BE2C (cell line): ENCODE measurements at regions not wholly inside any gene's neighbourhood (a gene's known extent, or its start where the extent isn't known, plus 50 kb on each side); places are given as distances from the start of the nearest gene placed in this dataset.

Source experiments
- DNase-seq: peaks from one replicate; pipeline ENCODE4 v3.0.0-alpha.2; 2020
- H3K27me3 ChIP-seq: fragments of 250-450 bp; sonication (Bioruptor Pico); 2 replicates; pipeline ENCODE4 v1.5.1; 2020; ENCODE audit warnings: mild to moderate bottlenecking
- H3K36me3 ChIP-seq: fragments of 250-450 bp; sonication (Bioruptor Pico); 2 replicates; pipeline ENCODE4 v1.5.1; 2020; ENCODE audit warnings: mild to moderate bottlenecking
- H3K4me1 ChIP-seq: fragments of 250-450 bp; sonication (Bioruptor Pico); 2 replicates; pipeline ENCODE4 v1.5.1; 2020
- H3K4me3 ChIP-seq: 2 replicates; pipeline ENCODE4 v1.5.1; 2011; ENCODE audit warnings: low read depth, low read length
- H3K9me3 ChIP-seq: fragments of 250-450 bp; sonication (Bioruptor Pico); 2 replicates; pipeline ENCODE4 v1.5.1; 2020
- TF ChIP-seq, protein P1 (sequence below): IDR thresholded peaks from 2 replicates; pipeline ENCODE4 v1.5.1; 2012; ENCODE audit warnings: mild to moderate bottlenecking, low read depth, low read length

DNA sequence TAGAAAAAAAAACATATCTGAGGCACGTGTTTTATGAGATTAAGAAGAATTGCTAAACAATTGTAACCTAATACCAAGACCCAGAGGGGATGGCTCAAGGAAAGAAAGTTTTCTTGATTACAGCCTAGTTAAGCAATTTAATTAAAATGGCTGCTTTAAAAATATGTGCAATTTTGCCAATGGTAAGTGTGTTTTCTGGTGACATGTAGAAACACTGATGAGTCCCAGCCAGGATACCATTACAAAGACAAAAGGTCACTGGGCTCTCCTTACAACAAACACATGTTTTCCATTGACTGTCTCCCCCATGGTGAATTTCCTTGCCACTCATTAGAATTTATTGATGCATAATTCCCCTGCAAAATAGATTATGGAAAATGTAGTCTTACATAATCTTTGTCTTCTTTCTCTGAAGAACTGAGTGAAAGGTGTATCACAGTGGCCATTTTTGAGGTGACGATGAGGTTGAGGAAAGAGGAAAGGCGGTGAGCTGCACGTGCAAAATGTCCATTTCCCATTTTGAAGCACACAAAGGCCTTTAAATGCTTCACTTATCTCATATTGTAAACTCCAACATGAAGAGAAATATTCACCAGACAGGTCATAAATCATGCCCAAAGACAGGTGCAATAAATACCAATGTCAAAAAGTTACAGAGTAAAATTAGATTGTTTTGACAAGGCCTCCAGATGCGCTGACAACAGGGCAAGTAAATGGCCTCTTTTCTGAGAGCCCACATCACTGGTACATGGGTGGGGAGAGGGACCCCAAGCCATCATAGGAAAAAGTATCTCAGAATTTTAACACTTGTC is 696.9 kb downstream of the KCNJ2 start:
- Histone ChIP-seq H3K9me3 (no peaks in the 10 kb centered on the region), H3K27me3 (no peaks in the 10 kb centered on the region), H3K36me3 (no peaks in the 10 kb centered on the region), H3K4me3 (no peak overlapping the region), H3K4me1 (no peaks in the 10 kb centered on the region; the same call in 1 of the 2 replicates)
- TF ChIP-seq, protein P1, sequence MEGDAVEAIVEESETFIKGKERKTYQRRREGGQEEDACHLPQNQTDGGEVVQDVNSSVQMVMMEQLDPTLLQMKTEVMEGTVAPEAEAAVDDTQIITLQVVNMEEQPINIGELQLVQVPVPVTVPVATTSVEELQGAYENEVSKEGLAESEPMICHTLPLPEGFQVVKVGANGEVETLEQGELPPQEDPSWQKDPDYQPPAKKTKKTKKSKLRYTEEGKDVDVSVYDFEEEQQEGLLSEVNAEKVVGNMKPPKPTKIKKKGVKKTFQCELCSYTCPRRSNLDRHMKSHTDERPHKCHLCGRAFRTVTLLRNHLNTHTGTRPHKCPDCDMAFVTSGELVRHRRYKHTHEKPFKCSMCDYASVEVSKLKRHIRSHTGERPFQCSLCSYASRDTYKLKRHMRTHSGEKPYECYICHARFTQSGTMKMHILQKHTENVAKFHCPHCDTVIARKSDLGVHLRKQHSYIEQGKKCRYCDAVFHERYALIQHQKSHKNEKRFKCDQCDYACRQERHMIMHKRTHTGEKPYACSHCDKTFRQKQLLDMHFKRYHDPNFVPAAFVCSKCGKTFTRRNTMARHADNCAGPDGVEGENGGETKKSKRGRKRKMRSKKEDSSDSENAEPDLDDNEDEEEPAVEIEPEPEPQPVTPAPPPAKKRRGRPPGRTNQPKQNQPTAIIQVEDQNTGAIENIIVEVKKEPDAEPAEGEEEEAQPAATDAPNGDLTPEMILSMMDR, result no peak
- DNase-seq, result no peak

- H3K9me3 ChIP-seq, result no peaks in the 10 kb centered on the region
- no peak for DNase-seq
- H3K36me3 ChIP-seq, result no peaks in the 10 kb centered on the region
- no peaks in the 10 kb centered on the region; the same call in 1 of the 2 replicates for H3K4me1 ChIP-seq
- no peaks in the 10 kb centered on the region for H3K27me3 ChIP-seq
- TF ChIP-seq, protein P1, result no peak
- no peak overlapping the region for H3K4me3 ChIP-seq
These were observed 698.8 kb downstream of the KCNJ2 start for GRCh38 chr17:70868149-70868548.

DNA sequence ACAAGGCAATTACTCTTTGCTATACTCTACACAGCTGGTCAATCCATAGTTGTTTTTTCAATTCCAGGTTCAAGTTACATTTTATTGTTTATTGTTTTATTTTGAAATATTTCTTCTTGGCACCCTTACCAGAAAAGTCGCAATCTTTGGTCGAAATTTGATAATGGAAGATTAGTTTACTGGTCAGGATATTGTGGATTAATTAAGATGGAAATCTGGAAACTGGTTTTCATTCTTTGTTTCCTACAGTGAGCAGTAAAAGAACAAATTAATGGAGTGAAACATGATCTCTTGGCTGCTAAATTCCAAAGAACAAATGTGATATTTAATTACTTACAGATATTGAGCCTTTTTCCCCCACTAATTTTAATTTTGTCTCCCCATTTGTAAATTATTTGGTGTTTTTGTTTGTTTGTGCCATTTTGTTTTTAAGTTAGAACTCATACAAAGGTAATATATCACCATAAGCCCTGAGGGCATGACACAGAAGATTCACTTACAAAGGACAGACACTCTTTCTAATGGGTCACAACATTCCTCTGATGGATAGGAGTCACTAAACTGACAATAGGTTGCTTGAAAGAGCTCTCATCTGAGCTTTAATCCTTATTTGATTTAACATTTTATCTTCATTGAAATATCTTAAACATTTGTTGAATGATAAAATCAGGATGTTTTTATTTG is 700.2 kb downstream of the KCNJ2 start:
- Histone ChIP-seq H3K9me3 (no peaks in the 10 kb centered on the region), H3K4me3 (no peak overlapping the region), H3K4me1 (no peaks in the 10 kb centered on the region; the same call in 1 of the 2 replicates), H3K36me3 (no peaks in the 10 kb centered on the region), H3K27me3 (no peaks in the 10 kb centered on the region)
- peak; percentile 9 for DNase-seq
- TF ChIP-seq, protein P1, result no peak

DNA sequence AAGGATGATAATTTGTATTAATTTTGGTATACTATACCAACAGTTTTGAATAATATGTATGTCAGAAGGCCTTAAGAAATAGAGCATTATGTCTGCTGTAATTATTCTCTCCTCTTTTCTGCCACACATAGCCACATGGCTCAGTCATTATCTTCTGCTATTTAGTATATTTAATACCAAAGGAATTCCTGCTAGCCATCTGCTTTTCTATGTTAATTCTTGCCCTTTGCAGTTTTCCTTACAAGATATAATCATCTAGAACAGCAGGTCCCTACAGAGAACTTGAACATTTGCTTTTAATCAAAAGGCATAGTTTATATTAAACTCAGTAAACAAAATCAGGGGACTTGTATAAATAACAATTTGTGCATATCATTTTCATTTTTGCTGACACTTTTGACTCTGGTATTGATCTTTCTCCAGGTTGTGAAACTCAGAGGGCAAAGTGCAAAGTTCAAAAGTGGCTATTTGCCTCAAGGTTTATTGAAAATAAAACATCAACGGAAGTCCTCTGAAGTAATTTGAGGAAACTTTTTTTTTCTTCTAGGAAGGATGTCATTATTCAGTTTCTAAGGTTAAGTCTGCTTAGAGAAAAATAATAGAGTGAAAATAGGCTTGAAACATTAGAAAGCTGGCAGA is 702.0 kb downstream of the KCNJ2 start:
- Histone ChIP-seq H3K4me3 (no peak overlapping the region), H3K27me3 (no peaks in the 10 kb centered on the region), H3K9me3 (peaks cover 2% of the 10 kb centered on the region; the same call in 1 of the 2 replicates), H3K36me3 (no peaks in the 10 kb centered on the region), H3K4me1 (no peaks in the 10 kb centered on the region; the same call in 1 of the 2 replicates)
- no peak for DNase-seq
- TF ChIP-seq, protein P1, result no peak

DNA sequence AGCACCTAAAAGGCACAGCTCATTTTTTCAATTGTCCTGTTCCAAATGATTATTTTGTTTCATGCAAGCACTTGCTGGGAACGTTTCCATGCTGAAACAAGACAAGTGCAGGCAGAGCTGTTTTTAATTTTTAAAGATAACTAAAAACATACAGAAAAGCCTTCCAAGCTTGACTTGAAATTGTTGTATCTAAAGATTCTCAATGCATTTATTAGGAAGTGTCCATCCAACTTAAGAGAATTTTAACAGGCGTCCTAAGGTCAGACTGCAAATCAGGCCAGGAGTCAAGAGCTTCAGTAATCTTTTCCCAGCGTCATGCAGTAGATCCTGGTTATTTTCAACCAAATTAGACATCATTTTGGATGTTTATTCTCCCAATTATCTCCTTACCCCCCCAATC is 702.8 kb downstream of the KCNJ2 start:
- Histone ChIP-seq H3K27me3 (no peaks in the 10 kb centered on the region), H3K4me3 (no peak overlapping the region), H3K36me3 (no peaks in the 10 kb centered on the region), H3K9me3 (peaks cover 2% of the 10 kb centered on the region; the same call in 1 of the 2 replicates), H3K4me1 (no peaks in the 10 kb centered on the region; the same call in 1 of the 2 replicates)
- TF ChIP-seq, protein P1, result no peak
- no peak for DNase-seq
